Stimulated activated CD8-positive, alpha-beta memory T cell treated with anti-CD3 and anti-CD28 coated beads, Interleukin-2, amount 100 ng/mL, for 1 hour (primary cell): ENCODE measurements at regions not wholly inside any gene's neighbourhood (a gene's known extent, or its start where the extent isn't known, plus 50 kb on each side); places are given as distances from the start of the nearest gene placed in this dataset.
"Not testable (repeated sequence)": the region's sequence is repeated elsewhere in the genome, so short reads cannot be mapped to it uniquely, and the experiment has no call there.

Source experiments
- DNase-seq, 2 donors: peaks; one replicate each; pipeline ENCODE4 v3.0.0-alpha.2; 2020; ENCODE audit warnings: low read depth in 2 of 2

- no peak for DNase-seq
Observed at GRCh38 chrX:74251006-74251930, 52.7 kb upstream of the ZCCHC13 start.

DNA sequence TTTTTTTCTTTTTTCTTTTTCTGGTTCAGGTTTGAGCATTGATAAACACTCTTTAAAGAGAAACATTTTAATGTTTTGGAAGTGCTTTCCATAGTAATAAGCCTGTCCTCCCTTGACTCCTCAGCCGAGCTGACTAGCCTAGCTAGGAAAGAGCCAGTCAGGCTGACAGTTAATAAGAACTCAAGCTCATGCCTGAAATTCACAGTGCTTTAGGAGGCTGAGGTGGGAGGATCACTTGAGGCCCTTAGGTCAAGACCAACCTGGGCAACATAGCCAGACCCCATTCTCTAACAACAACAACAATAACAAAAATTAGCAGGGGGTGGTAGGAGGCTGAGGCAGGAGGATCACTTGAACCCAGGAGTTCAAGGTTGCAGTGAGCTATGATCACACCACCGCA lies 53.4 kb upstream of the ZCCHC13 start:
- DNase-seq: no peak

DNA sequence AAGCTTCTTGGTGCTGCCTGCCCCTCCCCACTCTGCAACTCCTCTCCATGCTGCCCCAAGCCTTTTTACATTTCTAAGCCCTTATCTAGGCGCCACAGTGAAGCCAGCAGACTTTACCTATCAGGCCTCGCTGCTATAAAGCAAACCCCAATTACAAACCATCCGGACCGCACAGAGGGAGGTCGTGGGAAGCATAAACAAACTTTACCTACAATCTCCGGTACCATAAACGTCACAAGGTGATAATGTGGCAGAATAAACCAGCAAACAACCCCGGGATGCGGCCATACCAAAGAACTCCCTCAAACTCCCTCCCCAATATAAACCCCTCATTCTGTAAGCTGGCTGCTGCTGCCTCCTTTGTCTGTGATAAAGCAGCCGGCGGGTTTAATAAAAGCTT lies 54.0 kb upstream of the ZCCHC13 start:
- no peak for DNase-seq

- no peak for DNase-seq
Observed at GRCh38 chrX:74248889-74249288, 55.1 kb upstream of the ZCCHC13 start.

GRCh38 chrX:74246524-74246923 lies 57.5 kb upstream of the ZCCHC13 start:
- DNase-seq: no peak

- no peak for DNase-seq
Observed at GRCh38 chrX:74242484-74243138, 61.4 kb upstream of the ZCCHC13 start.

- no peak for DNase-seq
Observed at GRCh38 chrX:74242050-74242449, 61.9 kb upstream of the ZCCHC13 start.

- DNase-seq: no peak
Observed at GRCh38 chrX:74238771-74239170, 65.2 kb upstream of the ZCCHC13 start.

DNA sequence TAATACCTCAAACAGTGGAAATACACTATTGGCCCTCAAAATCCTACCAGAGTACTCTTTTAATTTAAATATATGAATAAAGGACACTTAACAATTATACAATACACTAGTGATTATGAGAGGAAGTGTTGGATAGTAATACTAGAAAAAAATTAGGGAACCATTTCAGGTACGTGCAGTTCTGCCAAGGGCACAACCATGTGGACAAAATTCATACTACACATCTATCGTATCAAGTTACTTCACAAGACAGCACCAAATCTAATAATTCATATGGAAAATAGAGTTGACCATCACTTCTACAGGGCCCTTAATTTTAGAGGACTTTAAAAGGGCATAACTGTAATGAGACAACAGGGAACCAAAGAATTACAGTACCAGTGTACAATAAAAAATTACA lies 69.2 kb upstream of the ZCCHC13 start:
- DNase-seq: no peak

DNA sequence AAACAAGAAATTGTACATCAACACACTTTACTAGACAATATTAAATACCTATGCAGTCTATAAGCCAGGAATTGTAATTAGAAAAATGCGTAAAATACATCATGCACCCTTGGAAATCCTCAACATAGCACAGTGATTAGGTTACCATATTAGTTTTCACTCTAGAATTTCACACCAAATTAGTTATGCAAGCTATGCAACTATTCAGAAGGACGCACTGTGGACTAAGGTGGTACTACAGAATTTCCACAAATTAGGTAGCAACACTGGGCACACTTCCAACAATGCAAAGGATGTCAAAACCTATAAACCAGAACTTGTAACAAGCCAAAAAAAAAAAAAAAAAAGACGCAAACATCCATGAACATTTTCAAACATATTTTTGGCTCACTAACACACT lies 71.1 kb upstream of the ZCCHC13 start:
- no peak for DNase-seq

DNA sequence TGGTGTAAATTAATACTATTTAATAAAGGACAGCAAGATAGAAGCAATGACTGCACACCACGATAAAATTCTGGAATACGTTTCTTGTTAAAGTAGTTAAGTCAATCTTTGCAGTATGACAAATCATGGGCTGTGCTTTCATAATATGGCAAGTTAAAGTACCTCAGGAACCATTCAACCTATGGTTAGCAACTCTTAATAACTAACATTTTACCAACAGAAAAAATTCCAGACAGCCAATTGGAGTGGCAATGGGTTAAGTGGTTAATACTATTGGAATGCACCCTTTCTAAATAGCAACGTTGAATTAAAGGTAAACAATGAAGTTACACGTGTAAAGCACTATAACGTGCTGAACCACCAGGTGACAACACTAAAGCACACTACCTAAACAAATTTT lies 72.4 kb upstream of the ZCCHC13 start:
- DNase-seq: no peak

- no peak for DNase-seq
Observed at GRCh38 chrX:74230094-74230493, 73.9 kb upstream of the ZCCHC13 start.

DNA sequence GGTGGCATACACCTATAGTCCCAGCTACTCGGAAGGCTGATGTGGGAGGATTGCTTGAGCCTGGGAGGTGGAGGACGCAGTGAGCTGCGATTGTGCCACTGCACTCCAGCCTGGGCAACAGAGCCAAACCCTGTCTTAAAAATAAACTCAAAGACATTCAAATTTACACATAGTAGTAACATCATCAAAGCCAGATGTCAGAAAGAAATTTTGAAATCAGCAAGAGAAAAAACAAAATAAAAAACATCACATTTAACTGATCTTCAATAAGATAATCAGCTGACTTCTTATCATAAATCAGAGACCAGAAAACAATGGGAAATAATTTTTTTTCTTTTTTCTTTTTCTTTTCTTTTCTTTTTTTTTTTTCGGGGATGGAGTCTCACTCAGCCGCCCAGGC lies 78.9 kb upstream of the ZCCHC13 start:
- DNase-seq: no peak

GRCh38 chrX:74220277-74220676 lies 83.7 kb upstream of the ZCCHC13 start:
- no peak for DNase-seq

DNA sequence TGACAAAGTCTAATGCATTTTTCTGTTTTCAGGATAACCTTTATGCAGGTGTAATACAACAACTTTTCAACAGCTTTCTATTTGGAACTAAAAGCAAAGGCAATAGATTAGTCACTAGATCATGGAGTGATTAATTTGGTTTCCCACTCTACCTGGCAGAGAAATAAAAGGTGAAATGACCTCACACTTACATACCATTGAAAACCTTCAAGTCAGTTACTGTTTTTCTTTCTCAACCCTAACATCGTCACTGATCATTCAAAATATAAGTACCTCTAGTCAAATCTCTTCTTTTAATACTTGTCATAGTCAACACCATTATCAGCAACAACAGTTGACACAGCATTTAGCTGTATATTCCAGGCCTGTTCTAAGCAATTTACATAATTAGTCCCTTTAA lies 85.1 kb upstream of the ZCCHC13 start:
- DNase-seq: no peak

DNA sequence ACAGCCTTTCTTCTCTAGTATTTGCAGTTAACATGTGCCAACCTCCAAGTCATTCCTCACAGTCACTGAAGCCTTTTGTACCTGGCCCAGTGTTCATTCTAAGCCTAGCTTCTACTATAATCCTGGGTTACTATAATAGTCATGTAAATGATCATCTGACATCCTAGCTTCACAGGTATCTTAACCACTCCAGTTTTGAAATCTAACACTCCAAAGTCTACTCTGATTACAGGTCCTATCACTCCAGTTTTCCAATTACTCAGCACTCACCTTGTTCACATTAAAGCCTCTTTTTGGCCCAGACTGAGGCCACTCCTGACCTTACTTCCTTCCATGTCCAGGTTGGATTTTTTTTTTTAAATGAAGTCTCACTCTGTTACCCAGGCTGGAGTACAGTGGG lies 87.6 kb upstream of the ZCCHC13 start:
- no peak for DNase-seq

DNA sequence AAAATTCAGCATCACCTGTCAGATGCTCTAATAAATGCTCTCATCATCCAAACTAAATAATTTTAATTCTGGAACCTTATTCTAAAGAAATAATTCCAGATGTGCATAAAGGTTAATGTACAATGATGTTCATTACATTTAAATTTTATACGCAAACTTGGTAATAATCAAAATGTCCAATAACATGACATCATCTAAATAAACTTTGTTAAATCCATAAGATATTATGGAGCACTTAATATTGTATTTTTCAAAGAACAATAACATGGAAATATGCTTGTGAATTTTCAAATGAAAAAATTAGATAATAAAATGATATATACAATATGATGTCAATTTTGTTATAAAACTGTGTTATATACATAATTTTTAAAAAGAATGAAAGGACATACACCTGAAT lies 92.1 kb upstream of the ZCCHC13 start:
- DNase-seq: no peak

- no peak for DNase-seq
Observed at GRCh38 chrX:74207539-74207938, 96.4 kb upstream of the ZCCHC13 start.

DNA sequence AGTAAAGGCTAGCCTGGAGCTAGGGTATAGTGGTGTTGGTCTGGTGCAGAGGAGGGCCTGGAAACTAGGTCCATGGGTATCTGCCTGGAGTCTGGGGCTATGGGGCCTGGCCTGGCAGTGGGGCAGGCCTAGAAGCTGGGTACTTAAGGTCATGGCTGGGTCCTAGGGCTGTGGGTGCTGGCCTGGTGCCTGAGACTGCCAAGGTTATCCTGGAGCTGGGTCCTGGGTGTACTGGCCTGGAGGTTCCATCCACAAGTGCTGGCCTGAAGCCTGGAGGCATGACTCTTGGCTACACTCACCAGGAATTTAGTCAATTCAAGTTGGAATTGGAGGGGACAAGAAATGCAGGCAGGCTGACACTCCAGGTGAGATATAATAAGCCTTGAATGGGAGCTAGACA lies 108.4 kb upstream of the ZCCHC13 start:
- no peak for DNase-seq

- DNase-seq: no peak
Observed at GRCh38 chrX:74195120-74195519, 108.9 kb upstream of the ZCCHC13 start.

GRCh38 chrX:74187211-74187610 lies 116.8 kb upstream of the ZCCHC13 start:
- no peak for DNase-seq

DNA sequence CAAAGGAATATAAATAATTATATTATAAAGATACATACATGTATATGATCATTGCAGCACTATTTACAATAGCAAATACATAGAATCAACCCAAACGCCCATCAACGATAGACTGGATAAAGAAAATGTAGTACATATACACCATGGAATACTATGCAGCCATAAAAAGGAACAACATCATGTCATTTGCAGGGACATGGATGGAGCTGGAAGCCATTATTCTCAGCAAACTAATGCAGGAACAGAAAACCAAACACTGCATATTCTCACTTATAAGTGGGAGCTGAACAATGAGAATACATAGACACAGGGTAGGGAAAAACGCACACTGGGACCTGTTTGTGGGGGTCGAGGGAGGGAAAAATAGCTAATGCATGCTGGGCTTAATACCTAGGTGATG lies 120.9 kb upstream of the ZCCHC13 start:
- DNase-seq: not testable (repeated sequence)

- DNase-seq: not testable (repeated sequence)
Observed at GRCh38 chrX:74181976-74182375, 122.0 kb upstream of the ZCCHC13 start.
